ENCODE measurements at regions not wholly inside any gene's neighbourhood (a gene's known extent, or its start where the extent isn't known, plus 50 kb on each side); places are given as distances from the start of the nearest gene placed in this dataset.

DNA sequence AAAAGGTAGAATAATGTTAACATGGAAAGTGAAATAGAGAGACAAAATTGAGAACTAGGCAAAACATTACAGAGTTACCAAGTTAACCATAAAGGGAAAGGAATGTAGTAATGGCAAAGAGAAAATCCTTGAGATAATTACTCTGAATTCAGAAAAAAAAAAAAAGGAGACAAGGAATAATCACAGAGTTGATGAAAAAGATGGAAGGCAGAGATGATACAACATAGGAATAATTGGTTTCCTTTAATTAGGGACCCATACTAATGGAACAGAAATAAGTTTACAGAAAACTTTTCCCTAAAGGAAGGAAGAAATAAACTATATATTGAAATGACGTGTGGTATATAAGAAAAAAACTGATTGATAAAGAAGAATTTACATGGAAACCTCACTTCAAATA, 254.1 kb upstream of the FBXL7 start:
- Histone ChIP-seq H3K36me3 (ENCODE audit: control insufficient read depth in 2 of 4, insufficient read depth in 4 of 4, low read length in 3 of 4) (no peaks in the 10 kb centered on the region), H4K91ac (replicated peaks; ENCODE audit: insufficient read length, low read length) (no peak overlapping the region), H3K18ac (ENCODE audit: extremely low read depth, low read length) (no peak overlapping the region), H4K5ac (ENCODE audit: insufficient read length, low read depth, low read length) (no peak overlapping the region), H3K4me3 (ENCODE audit: extremely low read depth in 1 of 4, insufficient read depth in 2 of 4, low read depth in 3 of 4, low read length in 4 of 4) (no peak overlapping the region), H3K4ac (replicated peaks; ENCODE audit: insufficient read length, low read depth, low read length) (no peak overlapping the region), H2AFZ (ENCODE audit: low read length) (no peak overlapping the region), H3K27ac (ENCODE audit: low read depth, low read length) (no peak overlapping the region), H3K79me1 (ENCODE audit: low read depth, low read length) (no peaks in the 10 kb centered on the region), H3K4me1 (replicated peaks in 1 of 4; ENCODE audit: control insufficient read depth in 3 of 4, insufficient read depth in 4 of 4, low read length in 3 of 4) (no peaks in the 10 kb centered on the region), H3K14ac (ENCODE audit: insufficient read length) (no peak overlapping the region), H4K20me1 (replicated peaks in 1 of 2; ENCODE audit: control insufficient read depth in 1 of 2, insufficient read depth in 2 of 2, low read length in 2 of 2) (no peaks in the 10 kb centered on the region), H3K27me3 (replicated peaks in 1 of 4; ENCODE audit: control insufficient read depth in 3 of 4, extremely low read depth in 1 of 4, insufficient read depth in 3 of 4, low read length in 3 of 4) (no peaks in the 10 kb centered on the region), H2BK12ac (ENCODE audit: low read depth, low read length) (no peak overlapping the region), H3K9me3 (ENCODE audit: insufficient read depth in 2 of 2, low read depth in 1 of 2, low read length in 1 of 2) (peaks cover 4 to 5% of the 10 kb centered on the region in 2 experiments; a peak in 1 of 4 replicates), H3K79me2 (ENCODE audit: control insufficient read depth in 1 of 2, insufficient read depth in 2 of 2, low read length in 2 of 2) (no peaks in the 10 kb centered on the region), H2BK15ac (ENCODE audit: low read length) (no peak overlapping the region), H3K56ac (replicated peaks; ENCODE audit: insufficient read length, low read depth, low read length) (no peak overlapping the region), H4K8ac (ENCODE audit: extremely low read depth, insufficient read depth, low read length) (no peak overlapping the region), H3K4me2 (ENCODE audit: insufficient read depth in 1 of 2, low read depth in 2 of 2, low read length in 2 of 2) (no peak overlapping the region), H2AK5ac (ENCODE audit: low read depth, low read length) (no peak overlapping the region), H2BK120ac (replicated peaks; ENCODE audit: low read depth, low read length) (no peak overlapping the region), H2BK5ac (ENCODE audit: low read depth, low read length) (no peak overlapping the region), H3K23ac (ENCODE audit: insufficient read length) (no peak overlapping the region), H2BK20ac (ENCODE audit: low read length) (no peak overlapping the region), H3K23me2 (ENCODE audit: low read depth, low read length) (no peaks in the 10 kb centered on the region), H3K9ac (replicated peaks in 1 of 4; ENCODE audit: extremely low read depth in 1 of 4, low read depth in 3 of 4, low read length in 3 of 4) (no peak overlapping the region)
- 78% methylated on average over 1 of the region's 1 CpG; no CpG with 5 or more reads in 1 of the 2 experiments for WGBS, 2 experiments (ENCODE audit: extremely low coverage in 1 of 2, insufficient coverage in 1 of 2, insufficient read length in 1 of 2, insufficient replicate concordance in 2 of 2, low coverage in 1 of 2, low lambda C conversion rate in 2 of 2, missing lambda C conversion rate in 1 of 2)
- DNase-seq (ENCODE audit: low read depth in 1 of 2, low spot score in 2 of 2) (no peak), FAIRE-seq (no peak)
- POLR2A ChIA-PET (ENCODE audit: partially characterized antibody): no interaction called here
- CTCF ChIA-PET (ENCODE audit: partially characterized antibody): no interaction called here
- TF ChIP-seq YY1 (IDR thresholded peaks at IDR 0.05; ENCODE audit: low read depth, low read length): no peak

All from H1 (cell line).